A673 (cell line): ENCODE measurements at regions not wholly inside any gene's neighbourhood (a gene's known extent, or its start where the extent isn't known, plus 50 kb on each side); places are given as distances from the start of the nearest gene placed in this dataset.

Experiments
- BruUV-seq: library from RNA; stranded (reverse); fragments of 400-500 nt; replicated peaks from 2 replicates; lab custom pipeline; 2021; lab: Mats Ljungman, UMichigan
- CTCF ChIA-PET: fragments of 300-600 bp; sonication (Branson Sonifier 250); formaldehyde crosslinking; loops from one replicate; lab custom pipeline; 2022; ENCODE audit warnings: antibody characterized with exemption; lab: Charles Lee
- POLR2A ChIA-PET: fragments of 300-600 bp; sonication (Branson Sonifier 250); formaldehyde crosslinking; loops from one replicate; lab custom pipeline; 2022; ENCODE audit warnings: antibody characterized with exemption; ENCODE audit not compliant: low non-redundant PET; lab: Charles Lee
- DNase-seq: peaks from one replicate; pipeline ENCODE4 v3.0.0-alpha.2; 2015; ENCODE audit warnings: low spot score
- H3K27ac ChIP-seq: fragments of 200-600 bp; sonication (generic); 2 replicates; pipeline ENCODE4 v1.5.1; 2016; ENCODE audit warnings: mixed run types, low read depth, mild to moderate bottlenecking, mixed read lengths, antibody characterized with exemption, low read length; ENCODE audit not compliant: poor library complexity, severe bottlenecking
- H3K27me3 ChIP-seq: fragments of 200-600 bp; sonication (generic); replicated peaks from 2 replicates; pipeline ENCODE4 v1.6.1; 2017; ENCODE audit warnings: mixed run types, low read depth, mild to moderate bottlenecking, mixed read lengths, antibody characterized with exemption, low read length; ENCODE audit not compliant: insufficient read depth, poor library complexity
- H3K36me3 ChIP-seq: fragments of 200-600 bp; sonication (generic); 2 replicates; pipeline ENCODE4 v1.6.1; 2016; ENCODE audit warnings: mixed run types, mild to moderate bottlenecking, mixed read lengths, antibody characterized with exemption, low read length; ENCODE audit not compliant: insufficient read depth, poor library complexity, severe bottlenecking
- H3K4me1 ChIP-seq: fragments of 200-600 bp; sonication (generic); 2 replicates; pipeline ENCODE4 v1.6.1; 2017; ENCODE audit warnings: mixed run types, mild to moderate bottlenecking, mixed read lengths, antibody characterized with exemption, low read length; ENCODE audit not compliant: insufficient read depth, poor library complexity, severe bottlenecking
- H3K4me3 ChIP-seq: fragments of 200-600 bp; sonication (generic); 2 replicates; pipeline ENCODE4 v1.5.1; 2016; ENCODE audit warnings: low read depth, mixed run types, mild to moderate bottlenecking, mixed read lengths, low read length; ENCODE audit not compliant: poor library complexity, severe bottlenecking
- H3K9me3 ChIP-seq: fragments of 200-600 bp; sonication (generic); 2 replicates; pipeline ENCODE4 v1.6.1; 2016; ENCODE audit warnings: mixed run types, low read depth, mild to moderate bottlenecking, mixed read lengths, antibody characterized with exemption, low read length; ENCODE audit not compliant: poor library complexity, severe bottlenecking
- CTCF ChIP-seq: fragments of 300-800, 200-600 bp; sonication (generic); conservative IDR thresholded peaks from 2 replicates; pipeline ENCODE4 v1.5.1; 2017; ENCODE audit warnings: low read depth, mild to moderate bottlenecking, antibody characterized with exemption, low read length, moderate library complexity, mixed read lengths
- EZH2 ChIP-seq: fragments of 200-600 bp; sonication (generic); IDR thresholded peaks from 2 replicates; pipeline ENCODE4 v1.6.1; 2017; ENCODE audit warnings: borderline replicate concordance, low read depth, mild to moderate bottlenecking, mixed read lengths, antibody characterized with exemption, low read length; ENCODE audit not compliant: poor library complexity, severe bottlenecking
- intact Hi-C: fragments of 100-400 bp; cut with micrococcal nuclease; formaldehyde crosslinking; loops from one replicate; pipeline ENCODE4 v1.10.0; 2022; ENCODE audit not compliant: unreplicated experiment

DNA sequence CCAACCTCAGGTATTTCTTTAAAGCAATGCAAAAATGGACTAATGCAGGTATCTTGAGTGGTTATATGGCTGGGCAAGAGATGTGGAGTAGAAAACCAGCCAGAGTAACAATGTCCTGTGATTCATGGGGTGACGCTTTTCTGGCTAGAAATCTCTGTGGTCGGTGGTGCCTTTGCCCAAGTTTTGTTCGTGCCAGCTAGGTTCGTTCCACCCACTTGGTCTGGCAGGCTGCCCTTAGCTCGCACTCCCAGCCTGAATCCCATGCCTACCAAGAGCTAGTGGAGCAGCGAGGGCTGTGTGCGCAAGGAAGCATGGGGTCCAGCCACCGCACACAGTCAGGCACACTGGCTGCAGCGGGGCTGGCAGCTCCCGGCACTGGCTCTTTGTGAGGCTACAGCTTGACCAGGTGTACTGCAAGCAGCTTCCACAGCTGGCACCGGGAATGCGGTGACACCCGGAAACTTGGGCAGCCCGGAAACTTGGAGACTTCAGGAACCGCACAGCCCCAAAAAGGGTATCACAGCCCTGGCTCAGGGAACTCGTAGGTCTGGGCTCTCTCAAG, 349.6 kb upstream of the PCDH20 start:
- no peak for DNase-seq
- POLR2A ChIA-PET, result no interaction called here
- Histone ChIP-seq H3K27ac (no peak overlapping the region), H3K4me1 (no peaks in the 10 kb centered on the region), H3K9me3 (no peaks in the 10 kb centered on the region), H3K4me3 (no peak overlapping the region), H3K27me3 (no peaks in the 10 kb centered on the region), H3K36me3 (no peaks in the 10 kb centered on the region)
- CTCF ChIA-PET, result no interaction called here
- BruUV-seq, result no TSS peak
- TF ChIP-seq EZH2 (no peak), CTCF (no peak)
- intact Hi-C loops, result no loop called here

DNA sequence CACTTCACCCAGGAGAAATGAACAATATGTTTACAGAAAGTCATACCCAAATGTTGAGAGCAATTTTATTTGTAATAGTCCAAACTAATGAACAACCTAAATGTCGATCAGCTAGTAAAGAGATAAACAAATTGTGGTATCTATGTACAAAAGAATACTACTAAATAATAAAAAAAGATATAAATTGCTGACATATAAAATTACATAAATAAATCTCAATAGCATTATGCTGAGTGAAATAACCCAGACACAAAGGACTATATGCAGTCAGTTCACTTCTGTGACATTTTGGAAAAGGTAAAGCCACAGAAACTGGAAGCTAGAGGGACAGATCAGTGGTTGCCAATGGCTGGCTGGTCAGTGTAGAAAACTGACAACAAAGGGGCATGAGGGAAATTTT, 346.0 kb upstream of the PCDH20 start:
- Histone ChIP-seq H3K9me3 (peaks cover under 1% of the 10 kb centered on the region), H3K4me3 (no peak overlapping the region), H3K27me3 (no peaks in the 10 kb centered on the region), H3K36me3 (no peaks in the 10 kb centered on the region), H3K27ac (no peak overlapping the region), H3K4me1 (no peaks in the 10 kb centered on the region)
- DNase-seq, result no peak
- no peak for TF ChIP-seq EZH2
- no peak for TF ChIP-seq CTCF
- CTCF ChIA-PET, result no interaction called here
- intact Hi-C loops, result no loop called here
- POLR2A ChIA-PET, result no interaction called here
- no TSS peak for BruUV-seq

- intact Hi-C loops, result no loop called here
- CTCF ChIA-PET, result no interaction called here
- Histone ChIP-seq H3K36me3 (no peaks in the 10 kb centered on the region), H3K4me3 (no peak overlapping the region), H3K4me1 (no peaks in the 10 kb centered on the region), H3K9me3 (peaks cover 14% of the 10 kb centered on the region), H3K27ac (no peak overlapping the region), H3K27me3 (no peaks in the 10 kb centered on the region)
- POLR2A ChIA-PET, result no interaction called here
- no peak for DNase-seq
- no TSS peak for BruUV-seq
- TF ChIP-seq CTCF (no peak), EZH2 (no peak)
Observed at GRCh38 chr13:61760102-61760501, 344.5 kb upstream of the PCDH20 start.
